IMR-90 (cell line): ENCODE measurements at regions not wholly inside any gene's neighbourhood (a gene's known extent, or its start where the extent isn't known, plus 50 kb on each side); places are given as distances from the start of the nearest gene placed in this dataset.
A peak's percentile ranks its signal among the peaks of the same experiment; 100 is the strongest.

Experiments
- ATAC-seq: fragments of 200-7000 bp; cut with Tn5 transposase; 2 replicates; pipeline ENCODE4 v1.9.1; 2020; ENCODE audit warnings: low read depth, mild to moderate bottlenecking, moderate library complexity
- BruUV-seq: library from RNA; stranded (reverse); fragments of 400-500 nt; replicated peaks from 2 replicates; lab custom pipeline; 2021; lab: Mats Ljungman, UMichigan
- CTCF ChIA-PET: fragments of 300-600 bp; formaldehyde crosslinking; extraction: SDS; loops from one replicate; lab custom pipeline; 2021; ENCODE audit warnings: antibody characterized with exemption; lab: Yijun Ruan, JAX
- POLR2A ChIA-PET: fragments of 300-600 bp; sonication (Branson Sonifier 250); formaldehyde crosslinking; loops from one replicate; lab custom pipeline; 2022; ENCODE audit warnings: antibody characterized with exemption; ENCODE audit not compliant: unreplicated experiment; lab: Charles Lee
- DNase-seq: peaks from one replicate; pipeline ENCODE4 v3.0.0; 2013
- H2AFZ ChIP-seq: replicated peaks from 2 replicates; pipeline ENCODE3; 2013; ENCODE audit warnings: low read length, mild to moderate bottlenecking; ENCODE audit not compliant: poor library complexity
- H2AK5ac ChIP-seq: 2 replicates; pipeline ENCODE4 v1.6.1; 2013; ENCODE audit warnings: low read depth, low read length, inconsistent platforms
- H2AK9ac ChIP-seq: replicated peaks from 2 replicates; pipeline ENCODE3; 2013; ENCODE audit warnings: mild to moderate bottlenecking, low read depth, low read length, moderate library complexity; ENCODE audit not compliant: poor library complexity
- H2BK120ac ChIP-seq: 2 replicates; pipeline ENCODE4 v1.6.1; 2013; ENCODE audit warnings: low read depth, low read length, inconsistent platforms
- H2BK15ac ChIP-seq: 3 replicates; pipeline ENCODE4 v1.6.1; 2013; ENCODE audit warnings: low read depth, low read length, inconsistent platforms
- H2BK20ac ChIP-seq: 2 replicates; pipeline ENCODE4 v1.6.1; 2013; ENCODE audit warnings: low read depth, mild to moderate bottlenecking, inconsistent platforms, low read length, moderate library complexity
- H2BK5ac ChIP-seq: 2 replicates; pipeline ENCODE4 v1.6.1; 2013; ENCODE audit warnings: mild to moderate bottlenecking, low read depth, low read length, inconsistent platforms; ENCODE audit not compliant: poor library complexity, severe bottlenecking
- H3K14ac ChIP-seq: replicated peaks from 2 replicates; pipeline ENCODE4 v1.6.1; 2013; ENCODE audit warnings: low read depth, low read length, inconsistent platforms
- H3K18ac ChIP-seq: 2 replicates; pipeline ENCODE4 v1.6.1; 2013; ENCODE audit warnings: low read depth, low read length, control low read depth
- H3K23ac ChIP-seq: 2 replicates; pipeline ENCODE4 v1.6.1; 2013; ENCODE audit warnings: low read depth, low read length, inconsistent platforms
- H3K27ac ChIP-seq: 2 replicates; pipeline ENCODE4 v1.5.1; 2013; ENCODE audit warnings: mild to moderate bottlenecking, control low read depth, low read length; ENCODE audit not compliant: insufficient read depth
- H3K27me3 ChIP-seq: 2 replicates; pipeline ENCODE4 v1.6.1; 2013; ENCODE audit warnings: low read length; ENCODE audit not compliant: control insufficient read depth, insufficient read depth
- H3K36me3 ChIP-seq: 2 replicates; pipeline ENCODE4 v1.6.1; 2013; ENCODE audit warnings: low read length, mixed read lengths; ENCODE audit not compliant: control insufficient read depth, insufficient read depth
- H3K4ac ChIP-seq: 2 replicates; pipeline ENCODE4 v1.6.1; 2013; ENCODE audit warnings: low read depth, low read length, inconsistent platforms
- H3K4me1 ChIP-seq: 2 replicates; pipeline ENCODE4 v1.6.1; 2013; ENCODE audit warnings: low read length, mixed read lengths; ENCODE audit not compliant: control insufficient read depth, insufficient read depth
- H3K4me2 ChIP-seq: 2 replicates; pipeline ENCODE4 v1.6.1; 2013; ENCODE audit warnings: low read depth, mild to moderate bottlenecking, control low read depth, low read length, moderate library complexity
- H3K4me3 ChIP-seq: 2 replicates; pipeline ENCODE4 v1.5.1; 2013; ENCODE audit warnings: low read depth, mild to moderate bottlenecking, control low read depth, low read length, moderate library complexity; ENCODE audit not compliant: insufficient read depth
- H3K56ac ChIP-seq: 2 replicates; pipeline ENCODE4 v1.6.1; 2013; ENCODE audit warnings: low read length, inconsistent platforms; ENCODE audit not compliant: insufficient read depth; ENCODE audit errors: extremely low read depth
- H3K79me1 ChIP-seq, 2 experiments: 2 replicates each; pipeline ENCODE4 v1.6.1; 2013; ENCODE audit warnings: low read length in 2 of 2, inconsistent platforms in 1 of 2, low read depth in 1 of 2
- H3K9ac ChIP-seq: 2 replicates; pipeline ENCODE4 v1.6.1; 2013; ENCODE audit warnings: low read depth, low read length, control low read depth
- H3K9me1 ChIP-seq: 2 replicates; pipeline ENCODE4 v1.6.1; 2013; ENCODE audit warnings: low read length, inconsistent platforms; ENCODE audit not compliant: insufficient read depth
- H3K9me3 ChIP-seq: 2 replicates; pipeline ENCODE4 v1.6.1; 2013; ENCODE audit warnings: low read length; ENCODE audit not compliant: control insufficient read depth, insufficient read depth
- H4K20me1 ChIP-seq: 2 replicates; pipeline ENCODE4 v1.6.1; 2013; ENCODE audit warnings: low read length, inconsistent platforms; ENCODE audit not compliant: insufficient read depth
- H4K5ac ChIP-seq: 2 replicates; pipeline ENCODE4 v1.6.1; 2013; ENCODE audit warnings: mild to moderate bottlenecking, low read depth, low read length, control low read depth
- H4K8ac ChIP-seq, 2 experiments: 2 replicates each; pipeline ENCODE4 v1.6.1; 2013; ENCODE audit warnings: low read depth in 2 of 2, low read length in 2 of 2, control low read depth in 1 of 2, inconsistent platforms in 1 of 2
- H4K91ac ChIP-seq: 2 replicates; pipeline ENCODE4 v1.6.1; 2013; ENCODE audit warnings: low read depth, low read length, inconsistent platforms; ENCODE audit not compliant: insufficient read depth
- CEBPB ChIP-seq: IDR thresholded peaks from 2 replicates; pipeline ENCODE4 v1.6.1; 2012; ENCODE audit warnings: low read depth, low read length, improper control_type of control experiment
- RFX5 ChIP-seq: IDR thresholded peaks from 2 replicates; pipeline ENCODE4 v1.8.0; 2012; ENCODE audit warnings: low read depth, mild to moderate bottlenecking, low read length, moderate library complexity
- dilution Hi-C: fragments of 300-500 bp; cut with HindIII; formaldehyde crosslinking; loops from one replicate; pipeline ENCODE4 v1.14.3; 2018; ENCODE audit warnings: low sequenced_read_pairs; ENCODE audit not compliant: unreplicated experiment
- in situ Hi-C: fragments of 300-500 bp; cut with MboI; formaldehyde crosslinking; loops from 3 replicates; pipeline ENCODE4 v1.14.3; 2019; ENCODE audit warnings: low sequenced_read_pairs, inconsistent platforms, mixed read lengths
- intact Hi-C: fragments of 100-400 bp; cut with micrococcal nuclease; formaldehyde crosslinking; loops from 2 replicates; pipeline ENCODE4 v1.10.0; 2022

- Histone ChIP-seq H3K23ac (no peak overlapping the region), H4K5ac (no peak overlapping the region), H3K56ac (no peak overlapping the region), H3K18ac (no peak overlapping the region), H3K4ac (no peak overlapping the region), H3K4me1 (no peaks in the 10 kb centered on the region), H4K20me1 (no peaks in the 10 kb centered on the region), H3K9me1 (no peaks in the 10 kb centered on the region), H4K8ac (no peak overlapping the region), H3K27ac (no peak overlapping the region), H3K4me2 (no peak overlapping the region), H3K14ac (no peak overlapping the region), H3K9me3 (peaks cover 13% of the 10 kb centered on the region), H3K36me3 (no peaks in the 10 kb centered on the region), H3K4me3 (no peak overlapping the region), H3K27me3 (no peaks in the 10 kb centered on the region), H2BK15ac (no peak overlapping the region), H4K91ac (no peak overlapping the region), H2BK5ac (no peak overlapping the region), H3K9ac (no peak overlapping the region), H2BK20ac (no peak overlapping the region), H2AK5ac (no peak overlapping the region), H3K79me1 (no peaks in the 10 kb centered on the region), H2BK120ac (no peak overlapping the region), H2AFZ (no peak overlapping the region), H2AK9ac (no peak overlapping the region)
- no peak for ATAC-seq
- POLR2A ChIA-PET, result no interaction called here
- dilution Hi-C loops (no loop called here), intact Hi-C loops (no loop called here), in situ Hi-C loops (no loop called here)
- BruUV-seq, result no TSS peak
- CTCF ChIA-PET, result no interaction called here
- TF ChIP-seq RFX5 (no peak), CEBPB (0 out of 2 replicates have a peak, but pooled peaks have one; percentile 6)
- no peak for DNase-seq
Observed at GRCh38 chr7:125459038-125459437, 529.4 kb upstream of the POT1 start.
